Left kidney (tissue), 1 donor: ENCODE measurements at regions not wholly inside any gene's neighbourhood (a gene's known extent, or its start where the extent isn't known, plus 50 kb on each side); places are given as distances from the start of the nearest gene placed in this dataset.
"Not testable (repeated sequence)": the region's sequence is repeated elsewhere in the genome, so short reads cannot be mapped to it uniquely, and the experiment has no call there.

ENCODE experiments used
- DNase-seq: peaks from one replicate; pipeline ENCODE4 v3.0.0-alpha.2; 2013

DNA sequence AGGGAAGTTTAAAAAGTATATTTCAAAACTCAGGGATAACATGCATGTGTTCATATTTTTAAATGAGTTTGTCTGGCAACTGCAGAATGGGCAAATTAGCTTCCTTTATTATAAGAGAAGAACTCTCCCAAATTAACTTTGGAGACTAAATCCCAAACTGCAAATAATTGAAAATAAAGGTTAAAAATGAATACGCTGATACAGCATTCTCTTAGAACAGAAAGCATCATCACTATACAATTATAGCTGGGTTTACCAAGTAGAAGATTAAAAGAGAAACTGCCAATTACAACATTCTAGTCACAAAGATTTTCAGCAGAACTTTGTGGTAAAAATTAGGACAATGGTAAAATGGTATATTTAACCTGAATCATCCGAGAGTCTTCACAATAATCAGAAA lies 73.3 kb downstream of the OLFM4 start:
- DNase-seq = no peak

DNA sequence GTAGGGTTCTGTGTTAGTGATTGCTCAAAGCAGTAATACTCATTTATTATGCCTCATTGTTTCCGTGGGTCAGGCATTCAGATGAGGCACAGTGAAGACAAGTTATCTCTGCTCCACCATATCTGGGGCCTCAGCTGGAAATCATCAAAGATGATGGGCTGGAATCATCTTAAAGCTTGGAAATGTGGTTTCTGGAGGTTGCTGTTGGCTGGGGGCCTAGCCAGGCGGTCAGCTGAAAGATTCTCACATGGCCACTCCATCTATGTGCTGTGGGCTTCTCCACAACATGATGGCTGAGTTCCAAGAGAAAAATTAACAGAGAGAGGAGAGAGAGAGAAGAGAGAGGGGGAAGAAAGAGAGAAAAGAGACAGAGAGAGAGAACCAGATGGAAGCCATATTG lies 75.5 kb downstream of the OLFM4 start:
- no peak for DNase-seq

DNA sequence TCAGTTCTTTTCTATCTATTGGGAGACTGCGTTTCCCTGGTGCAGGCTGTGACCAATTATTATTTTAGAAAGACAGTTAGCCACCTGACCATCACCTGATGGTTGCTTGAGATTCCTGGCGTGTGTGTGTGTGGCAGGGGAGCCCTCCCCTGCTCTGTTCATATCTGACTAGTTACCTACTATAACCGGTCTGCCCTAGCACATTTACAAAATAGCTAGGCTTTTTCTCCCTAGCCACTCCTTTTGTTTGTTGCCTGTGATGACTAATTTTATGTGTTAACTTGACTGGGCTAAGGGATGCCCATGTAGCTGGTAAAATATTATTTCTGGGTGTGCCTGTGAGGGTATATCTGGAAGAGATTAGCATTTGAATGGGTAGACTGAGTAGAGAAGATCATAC lies 76.9 kb downstream of the OLFM4 start:
- DNase-seq = no peak

DNA sequence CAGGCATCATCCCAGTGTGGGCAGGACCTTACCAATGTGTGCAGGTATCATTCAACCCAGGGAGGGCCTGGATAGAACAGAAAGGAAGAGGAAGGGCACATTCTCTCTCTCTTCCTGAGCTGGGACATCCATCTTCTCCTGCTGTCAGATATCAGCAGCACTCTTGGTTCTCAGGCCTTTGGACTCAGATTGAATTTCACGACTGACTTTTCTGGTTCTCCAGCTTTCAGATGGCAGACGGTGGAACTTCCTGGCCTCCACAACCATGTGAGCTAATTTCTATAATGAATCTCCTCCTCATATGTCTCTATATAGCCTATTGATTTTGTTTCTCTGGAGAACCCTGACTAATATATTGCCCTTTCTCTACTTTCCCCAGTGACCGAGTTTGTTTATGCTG lies 77.3 kb downstream of the OLFM4 start:
- no peak for DNase-seq

DNA sequence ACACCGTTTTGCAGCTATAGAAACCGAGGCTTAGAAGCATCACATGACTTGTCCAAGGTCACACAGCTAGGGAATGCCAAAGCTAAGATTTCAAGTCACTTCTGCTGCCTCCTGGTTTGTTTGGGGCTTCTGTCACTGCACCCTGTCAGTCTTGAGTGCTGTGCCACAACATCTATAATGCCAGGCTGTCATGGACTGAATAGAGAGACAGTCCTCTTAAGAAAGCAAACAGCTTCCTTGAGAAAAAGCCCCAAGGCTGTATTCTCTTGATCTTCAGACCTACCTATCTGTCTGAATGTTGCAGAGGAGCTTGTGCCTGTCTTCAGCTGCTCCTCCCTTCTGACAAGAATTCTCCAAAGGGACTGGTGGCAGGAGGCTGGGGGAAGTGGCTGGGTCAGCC lies 81.6 kb downstream of the OLFM4 start:
- no peak for DNase-seq

DNA sequence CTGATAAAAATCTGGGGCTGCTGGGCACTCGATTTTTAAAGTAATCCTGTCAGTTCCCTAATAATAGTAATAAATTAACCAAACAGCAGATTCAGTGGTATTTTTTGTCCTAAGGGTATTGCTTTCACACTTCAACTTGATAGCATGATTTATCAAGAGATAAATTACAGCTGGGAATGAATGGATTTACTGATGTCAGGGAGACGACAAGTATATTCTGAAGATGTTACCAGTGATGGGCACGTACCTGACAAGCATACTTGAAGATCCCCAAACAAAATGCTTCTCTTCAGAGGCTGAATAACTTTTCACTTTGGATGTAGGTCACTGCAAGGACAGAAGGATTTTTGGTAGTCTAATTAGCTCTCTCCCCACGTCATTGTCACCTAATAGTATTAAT lies 82.0 kb downstream of the OLFM4 start:
- DNase-seq = no peak

DNA sequence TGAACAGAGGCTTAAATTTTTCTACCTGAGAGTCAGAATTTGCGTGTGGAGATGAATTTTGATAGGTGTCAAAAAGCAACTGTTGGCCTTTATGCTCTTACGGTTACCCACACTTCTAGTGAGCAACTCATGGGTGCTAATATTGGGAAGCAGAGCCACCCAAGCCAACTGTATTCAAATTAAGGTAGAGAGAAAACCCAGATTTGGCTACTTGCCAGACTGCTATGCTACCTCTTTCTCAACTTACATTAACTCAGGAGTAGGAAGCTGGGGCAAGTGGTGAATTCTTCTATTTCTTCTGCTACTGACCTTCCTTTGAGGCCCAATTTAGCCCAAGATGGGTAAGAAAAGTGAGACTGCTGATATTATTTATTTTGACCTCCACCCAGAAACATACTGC lies 83.9 kb downstream of the OLFM4 start:
- no peak for DNase-seq

DNA sequence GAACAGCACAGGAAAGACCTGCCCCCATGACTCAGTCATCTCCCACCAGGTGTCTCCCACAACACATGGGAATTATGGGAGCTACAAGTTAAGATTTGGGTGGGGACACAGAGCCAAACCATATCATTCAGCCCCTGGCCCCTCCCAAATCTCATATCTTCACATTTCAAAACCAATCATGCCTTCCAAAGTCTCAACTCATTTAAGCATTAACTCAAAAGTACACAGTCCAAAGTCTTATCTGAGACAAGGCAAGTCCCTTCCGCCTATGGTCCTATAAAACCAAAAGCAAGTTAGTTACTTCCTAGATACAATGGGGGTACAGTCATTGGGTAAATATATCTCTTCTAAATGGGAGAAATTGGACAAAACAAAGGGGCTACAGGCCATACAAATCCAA lies 88.4 kb downstream of the OLFM4 start:
- DNase-seq = not testable (repeated sequence)

DNA sequence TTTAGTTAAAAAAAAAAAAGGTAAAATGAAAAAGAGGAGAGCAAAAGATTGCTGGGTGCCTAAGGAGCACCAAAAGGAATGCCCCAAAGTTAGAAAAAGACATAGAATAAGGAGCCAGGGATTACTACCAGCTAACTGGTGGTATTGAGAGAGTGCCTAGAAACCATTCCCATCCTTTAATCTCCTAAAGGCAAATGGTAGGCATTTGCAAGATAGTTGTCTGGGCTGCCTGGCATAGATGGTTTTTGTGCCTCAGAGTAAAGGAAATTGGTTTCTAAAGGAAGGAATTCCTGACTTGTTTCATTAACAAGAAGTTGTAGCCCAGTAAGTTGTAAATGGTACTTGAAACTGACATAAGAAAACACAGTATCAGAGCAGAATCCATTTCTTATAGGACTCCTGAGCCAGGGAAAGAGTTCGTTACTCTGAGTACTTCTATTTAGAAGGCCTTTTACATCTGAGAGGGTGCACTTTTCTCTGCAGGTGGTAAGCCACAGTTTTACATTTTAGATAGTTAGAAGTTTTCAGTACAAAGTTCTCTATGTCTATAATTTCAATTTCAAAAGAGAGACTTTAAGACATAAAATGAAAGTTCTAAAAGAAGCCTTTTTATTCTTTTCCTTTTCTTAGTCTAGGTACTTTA lies 92.6 kb downstream of the OLFM4 start:
- DNase-seq = no peak

DNA sequence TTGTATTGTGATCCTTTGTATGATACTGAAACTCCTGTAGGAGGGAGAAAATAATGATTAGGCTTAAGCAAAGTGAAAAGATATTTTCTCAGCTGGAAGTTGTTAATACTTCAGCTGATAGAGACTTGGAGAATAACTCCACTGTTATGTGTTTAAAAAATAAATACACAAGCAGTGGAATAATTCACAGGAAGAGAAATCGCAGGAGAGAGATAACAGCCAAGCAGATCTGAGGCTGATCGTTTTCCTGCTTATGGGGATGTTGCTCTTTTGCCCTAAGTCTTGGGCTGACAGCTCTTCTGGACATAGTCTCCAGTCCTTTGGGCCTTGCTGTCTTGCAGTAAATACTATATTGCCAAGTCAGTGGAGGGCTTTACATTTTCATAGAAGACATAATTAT lies 93.3 kb downstream of the OLFM4 start:
- no peak for DNase-seq

DNA sequence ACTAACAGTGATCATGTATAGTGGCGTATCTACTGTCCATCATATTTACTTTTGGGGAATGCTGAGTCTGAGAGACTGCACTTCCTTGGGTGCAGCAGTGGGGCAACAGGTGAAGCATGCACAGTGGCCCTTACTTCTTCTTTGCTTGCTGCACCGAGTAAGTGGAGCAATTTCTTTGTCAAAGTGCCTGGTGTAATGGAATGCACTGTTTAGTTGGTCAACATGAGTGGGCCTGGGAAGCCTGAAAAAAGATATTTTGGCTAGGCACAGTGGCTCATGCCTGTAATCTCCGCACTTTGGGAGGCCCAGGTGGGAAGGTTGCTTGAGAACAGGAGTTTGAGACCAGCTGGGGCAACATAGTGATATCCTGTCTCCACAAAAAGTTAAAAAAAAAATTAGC lies 94.9 kb downstream of the OLFM4 start:
- DNase-seq = no peak

DNA sequence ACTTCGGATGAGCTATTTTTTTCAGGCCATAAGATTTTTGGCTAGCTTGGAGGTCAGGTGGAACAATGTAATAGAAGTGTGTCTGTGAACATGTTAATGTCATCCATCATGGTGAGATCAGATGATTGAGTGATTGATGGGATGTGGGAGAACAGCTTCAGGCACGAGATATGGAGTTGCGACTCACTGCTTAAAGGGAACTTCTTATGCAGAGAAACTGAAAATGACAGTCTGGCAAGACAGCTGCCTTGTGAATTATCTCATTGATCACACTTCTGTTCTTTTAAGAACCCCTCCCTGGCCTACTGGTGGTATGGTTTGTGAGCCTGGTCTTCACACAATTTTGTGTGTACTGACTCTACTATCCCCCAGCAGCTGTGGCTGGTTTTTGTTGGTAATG lies 96.0 kb downstream of the OLFM4 start:
- DNase-seq = no peak

DNA sequence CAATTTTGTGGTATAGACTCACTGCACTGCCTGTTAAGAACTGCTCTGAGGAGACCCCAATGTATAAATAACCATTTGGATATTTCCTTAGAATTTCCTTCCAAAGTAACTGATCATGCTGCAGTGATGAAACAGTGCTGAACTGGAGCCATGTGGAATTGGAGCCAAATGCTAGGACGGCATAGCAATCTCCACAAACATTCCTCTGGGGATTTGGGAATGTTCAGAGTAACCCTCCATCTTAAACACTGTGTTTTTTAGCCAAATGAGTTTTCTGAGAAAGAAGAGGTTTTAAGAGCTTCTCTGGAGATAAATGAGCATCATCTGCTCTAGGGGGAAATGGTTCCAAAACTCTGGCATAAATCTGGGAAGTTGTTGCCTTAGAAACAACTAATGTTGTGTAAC lies 98.2 kb downstream of the OLFM4 start:
- no peak for DNase-seq

DNA sequence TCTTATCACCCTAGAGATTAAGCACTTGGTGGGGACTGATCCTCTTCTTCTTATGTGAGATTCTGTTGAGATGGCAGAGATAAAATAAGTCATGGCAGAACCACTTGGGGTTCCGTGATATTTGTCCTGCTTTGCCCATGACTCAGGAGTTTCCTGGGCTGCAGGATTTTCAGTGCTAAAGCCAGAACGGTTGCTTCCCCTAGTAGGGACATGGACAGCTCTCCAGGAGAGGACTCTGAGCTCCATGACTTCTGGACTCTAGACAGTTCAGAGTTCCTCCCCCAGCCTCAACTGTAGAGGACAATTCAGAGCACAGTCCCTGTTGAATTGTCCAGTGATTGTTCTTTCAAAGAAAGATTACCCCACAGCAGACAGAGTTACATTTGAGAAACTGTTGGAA lies 98.8 kb downstream of the OLFM4 start:
- no peak for DNase-seq

DNA sequence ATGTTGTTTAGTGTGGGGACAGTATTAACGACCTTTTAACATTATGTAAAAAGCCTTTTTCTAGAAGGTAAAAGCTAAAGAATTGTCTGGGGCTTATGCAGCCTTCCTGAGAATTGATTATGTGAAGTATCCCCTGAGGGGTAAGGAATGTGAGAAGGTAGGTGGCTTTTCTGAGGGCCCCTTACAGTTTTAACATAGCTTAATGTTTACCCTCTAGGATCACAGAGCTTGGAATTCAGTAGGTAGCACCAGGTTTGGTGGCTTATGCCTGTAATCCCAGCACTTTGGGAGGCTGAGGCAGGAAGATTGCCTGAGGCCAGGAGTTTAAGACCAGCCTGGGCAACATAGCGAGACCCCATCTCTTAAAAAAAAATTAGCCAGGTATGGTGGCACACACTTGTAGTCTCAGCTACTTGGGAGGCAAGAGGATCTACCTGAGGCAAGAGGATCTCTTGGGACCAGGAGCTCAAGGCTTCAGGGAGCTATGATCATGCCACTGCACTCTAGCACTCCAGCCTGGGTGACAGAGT lies 101.3 kb downstream of the OLFM4 start:
- DNase-seq = no peak

DNA sequence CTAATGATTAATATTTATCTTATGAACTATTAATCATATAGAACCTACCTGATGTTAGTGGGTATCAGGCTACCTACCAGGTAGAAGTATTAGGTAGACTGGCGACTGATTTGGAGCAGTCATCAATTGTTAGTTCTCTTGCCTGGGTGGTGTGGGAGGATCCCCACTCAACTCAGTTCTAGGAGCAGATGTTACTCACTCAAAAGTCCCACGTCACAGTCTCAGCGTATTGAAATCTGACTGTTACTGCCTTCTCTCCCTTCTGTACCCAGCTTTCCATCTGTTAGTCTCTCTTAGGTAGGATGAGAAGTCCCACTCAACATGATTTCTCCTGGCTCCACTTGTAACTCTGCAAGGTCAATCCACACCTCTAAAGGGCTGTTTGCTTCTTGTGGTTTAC lies 102.7 kb downstream of the OLFM4 start:
- no peak for DNase-seq

DNA sequence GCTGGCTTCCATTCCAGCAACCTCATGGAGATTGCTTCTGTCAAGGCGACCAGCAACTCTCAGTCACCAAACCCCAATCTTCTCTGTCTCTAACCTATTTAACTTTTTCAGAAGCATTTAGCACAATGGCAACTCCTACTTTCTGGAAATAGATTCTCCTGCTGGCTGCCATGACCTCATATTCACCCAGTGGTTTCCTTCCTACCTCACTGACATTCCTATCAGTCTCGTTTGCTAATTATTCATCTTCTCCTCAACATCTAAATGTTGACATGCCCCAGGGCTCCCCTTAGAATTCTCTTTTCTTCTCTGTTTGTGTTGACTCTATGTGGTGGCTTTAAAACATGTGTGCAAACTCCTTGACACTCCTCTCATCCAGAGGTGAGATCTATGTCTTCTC lies 106.7 kb downstream of the OLFM4 start:
- no peak for DNase-seq

DNA sequence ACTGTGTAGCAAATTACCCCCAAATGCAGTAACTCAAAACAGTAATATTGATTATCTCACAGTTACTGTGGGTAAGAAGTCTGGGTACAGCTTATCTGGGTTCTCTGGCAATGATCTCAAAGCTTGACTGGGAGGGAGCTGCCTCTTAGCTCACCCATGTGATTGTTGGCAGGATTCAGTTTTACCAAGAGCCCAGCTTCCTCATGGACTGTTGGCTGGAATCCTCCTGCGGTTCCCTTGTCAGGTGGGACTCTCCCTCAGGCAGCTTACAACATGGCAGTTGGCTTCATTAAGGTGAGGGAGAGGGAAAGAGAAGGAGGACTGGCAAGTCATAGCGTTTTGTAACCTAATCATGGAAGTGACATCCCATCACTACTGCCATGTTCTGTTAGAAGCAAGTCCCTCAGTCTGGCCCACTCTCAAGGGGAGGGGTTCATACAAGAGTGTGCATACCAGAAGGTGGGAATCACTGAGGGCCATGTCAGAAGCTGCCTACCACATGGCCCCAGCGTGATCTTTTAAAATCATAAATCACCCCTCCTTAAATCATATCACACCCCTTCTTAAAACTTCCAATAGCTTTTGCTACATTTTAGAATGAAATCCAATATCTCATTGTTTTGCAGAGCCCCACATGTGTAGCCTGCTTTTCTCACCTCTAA lies 108.1 kb downstream of the OLFM4 start:
- no peak for DNase-seq

DNA sequence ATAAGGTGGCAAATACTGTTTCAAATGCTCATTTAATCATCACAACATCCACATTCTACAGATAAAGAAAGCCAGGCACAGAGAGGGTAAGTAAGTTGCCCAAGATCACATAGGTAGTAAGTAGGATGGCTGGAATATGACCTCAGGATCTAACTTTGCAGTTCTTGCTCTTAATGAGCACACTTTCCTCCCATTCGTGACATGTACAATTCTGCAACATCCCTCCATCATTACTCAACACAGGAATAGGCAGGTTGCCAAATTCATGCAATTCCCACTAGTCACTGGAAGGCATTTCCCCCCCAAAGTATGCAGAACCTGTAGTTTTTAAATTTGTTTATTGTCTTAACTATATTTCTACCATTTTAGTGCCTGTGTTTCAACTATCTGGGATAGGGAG lies 109.2 kb downstream of the OLFM4 start:
- DNase-seq = no peak

DNA sequence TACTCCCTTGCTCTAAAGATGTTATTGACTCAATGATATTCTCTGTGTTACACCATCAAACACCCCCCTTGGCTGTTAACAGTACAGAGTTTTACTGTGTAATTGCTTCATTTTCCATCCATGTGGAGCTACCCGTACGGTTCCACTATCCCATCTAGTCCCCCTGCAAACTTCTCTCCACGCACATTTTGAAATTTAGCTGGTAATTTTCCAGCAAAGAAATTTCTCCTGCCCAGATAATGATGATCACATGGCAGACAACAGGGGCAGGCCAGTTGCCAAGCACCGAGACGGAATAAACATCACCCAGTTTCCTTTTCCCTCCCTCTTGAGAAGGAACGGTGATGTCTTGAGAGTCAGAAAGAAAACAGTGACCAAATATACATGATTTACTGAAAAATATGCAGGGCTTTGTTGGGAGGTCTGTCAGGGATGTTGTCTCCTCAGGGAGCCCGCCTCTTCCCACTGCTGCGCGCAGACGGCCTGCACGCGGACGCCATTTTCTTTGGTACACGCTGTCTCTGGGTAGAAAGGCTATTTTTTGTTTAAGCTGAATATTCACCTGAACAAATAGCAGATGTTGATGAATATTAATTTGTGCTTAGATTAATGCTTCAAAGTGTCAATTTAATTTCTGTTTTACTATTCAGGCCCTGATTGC lies 109.9 kb downstream of the OLFM4 start:
- DNase-seq = no peak

DNA sequence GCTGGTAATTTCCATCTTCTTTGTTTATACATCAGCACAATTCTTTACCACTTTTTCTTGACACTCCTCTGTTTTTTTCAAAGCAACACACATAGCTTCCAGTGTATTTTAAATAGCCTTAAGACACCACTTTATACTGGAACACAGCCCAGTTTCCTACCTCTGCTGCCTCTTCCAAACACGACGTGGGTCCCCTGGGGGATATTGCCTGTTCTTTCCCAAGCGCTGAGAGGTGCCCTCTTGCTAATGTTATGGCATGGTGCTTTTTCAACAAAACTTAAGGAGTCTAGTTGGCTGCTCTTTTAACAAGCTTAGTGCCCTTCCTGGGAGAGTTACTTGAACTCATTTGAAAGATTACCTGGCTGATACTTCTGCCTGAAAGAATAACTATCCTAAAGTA lies 112.7 kb downstream of the OLFM4 start:
- no peak for DNase-seq

DNA sequence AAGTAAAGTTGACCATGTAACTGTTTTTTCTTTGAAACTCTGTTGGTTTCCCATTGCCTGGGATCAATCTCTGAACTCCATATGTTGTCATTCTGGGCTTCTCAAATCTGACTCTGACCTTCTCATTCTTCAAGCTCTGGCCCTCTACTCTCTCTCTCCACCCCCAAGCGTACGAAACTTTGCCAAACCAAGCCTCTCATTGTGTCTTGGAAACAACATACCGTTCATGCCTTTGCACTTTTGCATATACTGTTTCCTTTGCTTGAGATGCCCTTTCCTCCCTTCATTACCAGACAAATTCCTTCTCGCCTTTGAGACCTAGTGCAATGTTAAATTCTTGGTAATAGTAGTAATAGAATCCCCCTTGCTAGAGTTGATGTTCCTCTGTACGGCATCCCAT lies 113.7 kb downstream of the OLFM4 start:
- no peak for DNase-seq

DNA sequence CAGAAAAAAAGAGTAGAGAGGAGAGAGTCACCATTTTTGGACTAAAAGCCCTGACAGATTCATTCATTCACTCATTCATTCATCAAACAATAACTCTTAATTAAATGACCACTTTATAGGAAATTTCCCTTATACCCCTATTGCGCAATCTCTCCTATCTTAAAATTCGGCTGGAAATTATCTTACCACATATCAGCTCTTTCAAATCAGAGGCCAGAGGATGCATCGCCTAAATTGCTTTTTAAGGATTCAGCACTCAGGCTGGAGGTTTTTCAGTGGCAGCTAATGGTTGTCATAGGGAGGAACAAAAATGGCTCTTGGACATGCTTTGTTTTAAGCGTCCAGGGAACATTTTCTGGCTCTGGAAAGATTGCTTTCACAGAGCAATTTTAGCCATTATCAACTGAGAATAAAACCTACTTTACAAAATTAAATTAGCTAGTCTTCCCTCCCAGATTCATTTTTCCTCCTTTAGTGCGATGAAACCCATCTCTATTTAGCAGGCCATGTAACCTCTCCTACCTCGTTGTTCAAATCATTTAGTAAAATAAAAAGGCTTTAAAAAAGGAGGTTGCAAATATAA lies 115.2 kb downstream of the OLFM4 start:
- DNase-seq = no peak
